Hematopoietic multipotent progenitor cell treated with erythropoietin and hydrocortisone succinate and interleukin-3 and kit ligand, for 17 days (in vitro differentiated cells): ENCODE measurements at regions not wholly inside any gene's neighbourhood (a gene's known extent, or its start where the extent isn't known, plus 50 kb on each side); places are given as distances from the start of the nearest gene placed in this dataset.

Source experiments
- DNase-seq: peaks from one replicate; pipeline ENCODE4 v3.0.0-alpha.2; 2015; ENCODE audit warnings: low spot score

- no peak for DNase-seq
These were observed 410.9 kb downstream of the EPHA4 start for GRCh38 chr2:221161186-221161585.

DNA sequence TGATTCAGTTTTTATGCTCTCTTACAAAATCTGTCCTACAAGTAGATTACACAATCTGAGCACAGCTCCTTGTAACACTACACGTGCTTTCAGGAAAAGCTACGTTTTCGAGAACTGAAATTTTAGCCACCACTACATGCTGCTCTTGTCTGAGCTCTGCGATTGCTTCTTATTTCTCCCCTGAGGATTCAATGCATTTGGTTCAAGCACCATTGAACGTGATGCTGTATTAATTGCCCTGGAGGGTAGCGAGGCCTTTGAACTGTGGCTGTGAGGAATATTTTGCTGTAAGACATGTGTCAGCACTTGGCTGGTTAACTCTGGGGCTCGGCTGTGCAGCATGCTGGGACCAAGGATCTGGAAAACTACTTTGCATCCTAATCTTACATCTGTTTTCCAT lies 405.8 kb downstream of the EPHA4 start:
- DNase-seq, result no peak

GRCh38 chr2:221167561-221167960 lies 404.5 kb downstream of the EPHA4 start:
- DNase-seq, result no peak

GRCh38 chr2:221169724-221170123 lies 402.4 kb downstream of the EPHA4 start:
- DNase-seq, result no peak

DNA sequence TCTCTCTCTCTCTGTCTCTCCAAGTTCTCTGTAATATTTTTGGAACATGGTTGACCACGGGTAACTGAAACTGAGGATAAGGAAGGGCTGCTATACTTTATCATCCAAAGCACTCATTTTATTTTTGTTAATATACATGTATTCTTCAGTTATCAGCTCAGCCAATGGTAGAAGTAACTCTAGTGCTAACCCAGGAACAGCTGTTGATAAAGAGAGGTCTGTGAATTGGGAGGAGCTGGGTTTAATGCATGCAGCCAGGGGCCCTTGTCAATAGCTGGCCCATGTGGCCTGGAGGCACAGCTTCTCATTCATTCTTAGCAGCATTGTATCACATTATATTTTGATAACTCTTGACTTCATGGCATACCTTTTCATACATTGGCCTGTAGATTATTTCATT lies 401.6 kb downstream of the EPHA4 start:
- no peak for DNase-seq

DNA sequence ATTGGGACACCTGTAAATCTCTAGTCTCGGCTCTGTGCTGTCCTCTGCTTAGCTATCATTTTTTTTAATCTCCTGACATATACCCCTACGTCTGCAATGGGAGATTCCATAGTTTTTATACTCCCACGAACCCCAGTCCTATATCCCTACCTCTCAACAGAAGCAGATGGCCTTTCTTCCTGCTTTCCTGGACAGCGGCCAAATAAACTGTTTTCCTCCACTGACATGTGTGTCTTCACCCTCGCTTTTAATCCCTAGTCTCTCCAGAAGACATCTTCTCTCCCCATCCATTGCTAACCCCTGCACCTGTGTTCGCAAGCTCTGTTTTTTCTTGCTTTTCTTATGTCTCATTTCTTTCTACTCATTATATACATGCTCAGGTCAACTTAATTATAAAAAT lies 395.4 kb downstream of the EPHA4 start:
- no peak for DNase-seq

DNA sequence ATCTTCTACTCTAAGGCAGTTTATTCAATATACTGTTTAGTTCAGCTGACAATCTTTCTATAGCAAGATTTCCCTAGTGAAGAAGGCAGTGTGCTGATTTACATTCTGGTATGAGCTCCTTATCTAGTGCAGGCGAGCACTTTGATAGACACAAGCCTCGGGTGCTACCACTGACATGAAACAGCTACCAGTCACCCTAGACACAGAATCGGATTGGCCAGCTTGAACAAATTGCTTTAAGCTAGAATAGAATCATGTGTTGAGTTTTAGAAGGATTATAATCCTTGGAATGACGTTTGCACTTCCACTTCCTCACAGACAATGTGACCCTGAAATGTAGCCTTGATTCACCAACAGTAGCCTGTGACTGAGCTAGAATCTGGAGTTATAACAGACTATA lies 394.0 kb downstream of the EPHA4 start:
- no peak for DNase-seq

GRCh38 chr2:221186873-221187272 lies 385.2 kb downstream of the EPHA4 start:
- no peak for DNase-seq

DNA sequence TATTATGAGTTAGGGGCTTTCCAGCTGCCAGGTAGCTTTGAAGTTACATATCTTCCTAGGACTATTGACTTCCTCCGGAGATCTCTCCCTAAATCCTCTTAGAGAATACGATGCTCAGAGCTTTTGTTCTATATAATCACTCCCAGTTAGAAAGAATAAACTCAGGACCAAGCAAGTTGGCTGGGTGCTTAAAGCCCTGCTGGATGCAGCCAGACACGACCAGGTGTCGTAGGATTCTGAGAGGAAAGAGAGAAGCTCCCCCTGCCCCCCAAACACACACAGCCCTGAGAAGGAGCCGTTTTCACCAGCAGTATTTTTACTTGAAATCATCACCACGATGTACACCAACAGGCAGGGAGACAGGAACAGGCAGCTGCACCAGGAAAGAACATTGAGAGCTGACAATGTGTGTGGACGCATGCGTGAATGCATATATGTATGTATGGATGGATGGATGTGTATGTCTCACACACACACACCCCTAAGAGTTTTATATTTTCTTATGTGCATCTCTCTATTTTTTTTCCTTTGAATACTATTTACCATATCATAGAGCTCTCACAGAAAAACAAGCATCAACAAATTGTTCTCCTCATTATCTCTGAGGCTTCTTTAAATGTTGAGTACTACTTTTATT lies 382.6 kb downstream of the EPHA4 start:
- DNase-seq, result no peak

DNA sequence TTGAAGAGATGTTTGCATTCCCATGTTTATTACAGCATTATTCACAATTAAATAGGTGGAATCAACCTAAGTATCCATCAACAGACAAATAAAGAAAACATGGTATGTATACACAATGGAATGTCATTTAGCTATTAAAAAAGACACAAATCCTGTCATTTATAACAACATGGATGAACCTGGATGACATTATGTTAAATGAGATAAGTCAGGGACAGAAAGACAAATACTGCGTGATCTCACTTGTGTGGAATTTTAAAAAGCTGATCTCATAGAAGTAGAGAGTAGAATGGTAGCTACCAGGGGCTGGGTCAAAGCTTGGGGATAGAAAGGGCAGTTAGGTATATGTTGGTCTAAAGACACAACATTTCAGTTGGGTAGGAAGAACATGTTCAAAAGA lies 376.3 kb downstream of the EPHA4 start:
- no peak for DNase-seq

- DNase-seq, result no peak
These were observed 374.8 kb downstream of the EPHA4 start for GRCh38 chr2:221197225-221197856.

DNA sequence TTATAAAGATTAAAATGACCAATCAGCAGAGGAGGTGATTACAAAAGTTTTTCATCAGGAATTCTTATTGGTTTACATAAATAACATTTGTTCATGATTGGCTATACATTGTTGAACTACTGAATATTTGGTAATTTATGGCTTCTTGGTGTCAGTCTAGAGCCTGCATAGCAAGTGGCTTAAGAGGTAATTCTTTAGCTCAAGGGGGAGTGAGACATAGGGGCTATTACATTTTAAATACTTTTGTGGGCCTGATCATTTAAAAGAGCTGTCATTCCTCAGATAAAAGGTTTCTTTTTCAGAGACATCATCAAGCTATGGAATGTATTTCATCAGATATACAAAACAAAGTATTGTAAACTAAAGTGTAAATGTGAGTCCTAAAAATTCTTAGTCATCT lies 373.8 kb downstream of the EPHA4 start:
- no peak for DNase-seq

DNA sequence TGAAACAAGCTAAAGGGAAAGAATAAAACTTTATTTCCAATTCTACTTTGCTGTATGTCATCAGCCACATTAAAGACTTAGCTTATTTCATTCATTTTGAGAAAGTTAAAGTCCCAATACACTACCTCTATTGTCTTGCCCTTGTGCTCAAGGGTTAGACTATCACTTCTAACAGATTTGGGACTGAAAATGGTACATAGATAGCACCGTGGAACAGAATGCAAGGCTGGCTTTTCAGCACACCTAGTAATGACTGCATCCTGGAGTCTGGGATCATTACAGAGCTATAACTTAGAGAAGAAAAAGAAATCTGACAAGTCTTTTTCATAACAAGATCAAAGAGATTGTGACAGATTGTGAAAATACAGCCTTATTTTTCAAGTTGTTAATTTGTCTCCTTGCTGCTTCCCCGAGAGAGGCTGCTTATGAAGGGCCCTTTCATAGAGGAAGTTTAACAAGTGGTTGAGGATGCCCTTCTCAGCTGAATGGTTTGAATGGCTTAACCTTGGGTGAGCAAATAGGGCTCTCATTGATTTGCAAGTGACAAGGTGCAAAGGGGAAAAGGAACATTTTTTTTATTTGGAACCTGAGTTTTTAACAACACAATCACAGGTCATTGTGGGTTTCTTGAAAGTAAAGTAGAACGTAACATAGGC lies 371.8 kb downstream of the EPHA4 start:
- DNase-seq, result no peak

DNA sequence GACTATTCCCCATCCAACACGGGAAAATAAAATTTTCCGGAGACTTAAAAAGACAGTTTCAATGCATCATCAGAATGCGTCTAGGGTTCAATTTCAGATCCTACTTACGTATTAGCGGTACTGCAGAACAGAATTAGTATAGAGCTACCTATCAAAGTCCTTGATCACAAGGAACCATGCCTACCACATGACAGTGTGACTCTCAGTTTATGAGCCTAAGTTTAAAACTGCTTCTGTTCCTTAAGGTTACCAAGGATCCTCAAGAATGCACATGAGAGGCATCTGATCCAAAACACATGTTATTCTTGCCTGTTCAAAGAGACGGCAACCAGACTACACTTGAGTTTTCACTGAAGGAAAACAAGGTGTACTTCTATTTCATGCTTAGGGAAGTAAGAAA lies 369.7 kb downstream of the EPHA4 start:
- no peak for DNase-seq

DNA sequence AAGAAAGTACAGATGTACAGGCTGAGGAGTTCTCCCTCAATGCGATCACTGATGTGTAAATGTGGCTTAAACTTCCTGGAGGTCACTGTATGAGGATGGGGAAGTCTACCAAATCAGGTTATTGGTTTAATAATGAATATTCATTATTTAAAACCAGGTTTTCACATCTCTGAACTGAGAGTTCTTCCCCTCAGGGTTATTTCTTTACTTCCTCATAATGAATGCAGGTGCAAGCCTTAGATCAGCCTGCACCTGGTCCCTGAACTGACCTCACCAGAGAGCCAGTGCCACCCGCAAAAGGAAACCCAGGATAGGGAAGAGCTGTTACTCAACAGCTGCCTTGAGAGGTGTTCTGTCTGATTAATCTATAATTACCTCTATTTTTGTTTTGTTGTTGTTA lies 369.0 kb downstream of the EPHA4 start:
- DNase-seq, result no peak

- DNase-seq, result no peak
These were observed 368.2 kb downstream of the EPHA4 start for GRCh38 chr2:221203856-221204255.

DNA sequence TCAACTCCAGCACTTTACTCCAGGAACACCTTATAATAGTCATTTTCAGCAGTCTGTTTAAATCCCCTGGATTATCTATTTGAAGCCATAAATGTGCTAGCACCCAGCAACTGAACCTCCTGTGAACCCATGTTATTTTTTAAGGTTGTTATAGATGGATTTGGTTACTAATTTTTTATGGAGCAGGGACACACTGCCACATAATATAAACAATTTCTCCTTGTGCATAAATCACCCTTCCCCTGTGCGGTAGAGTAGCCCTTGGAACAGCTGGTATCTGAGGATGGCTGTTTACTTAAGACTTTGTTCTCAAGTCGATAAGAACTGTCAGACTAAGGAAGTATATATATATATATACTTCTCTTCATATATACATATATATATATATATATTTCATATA lies 367.4 kb downstream of the EPHA4 start:
- DNase-seq, result no peak

- no peak for DNase-seq
These were observed 366.9 kb downstream of the EPHA4 start for GRCh38 chr2:221205103-221205673.

DNA sequence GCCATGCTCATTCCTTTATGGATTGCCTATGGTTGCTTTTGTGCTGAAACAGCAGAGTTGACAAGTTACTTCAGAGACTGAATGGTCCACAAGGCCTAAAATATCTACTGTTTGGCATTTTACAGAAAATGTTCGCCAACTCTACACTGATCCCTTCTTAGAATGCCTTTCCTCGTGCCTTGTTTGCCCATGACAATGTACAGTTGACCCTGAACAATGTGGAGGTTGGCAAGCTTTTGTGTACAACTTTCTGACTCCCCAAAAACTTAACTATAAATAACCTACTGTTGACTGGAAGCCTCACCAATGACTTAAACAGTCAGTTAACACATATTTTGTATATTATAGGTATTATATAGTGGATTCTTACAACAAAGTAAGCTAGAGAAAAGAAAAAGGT lies 361.4 kb downstream of the EPHA4 start:
- DNase-seq, result no peak

GRCh38 chr2:221211653-221212052 lies 360.5 kb downstream of the EPHA4 start:
- DNase-seq, result no peak

DNA sequence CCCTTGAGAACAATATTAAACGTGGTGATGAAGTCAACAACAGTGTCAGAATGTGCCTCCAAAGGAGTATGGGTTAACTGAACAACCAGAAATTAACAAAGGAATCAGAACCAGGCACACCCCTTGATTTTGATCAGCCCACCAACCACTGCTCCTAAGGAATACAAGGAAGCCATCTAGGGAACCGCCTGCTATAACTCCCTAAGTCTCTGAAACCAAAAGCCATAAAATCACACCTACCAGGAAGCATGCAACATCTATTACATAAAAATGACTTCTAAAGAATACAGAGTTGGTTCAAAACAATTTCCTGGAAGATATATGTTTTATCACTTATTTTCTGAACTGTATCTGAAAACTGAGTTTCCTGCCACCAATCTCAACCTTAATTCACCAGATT lies 360.0 kb downstream of the EPHA4 start:
- DNase-seq, result no peak

GRCh38 chr2:221215487-221215886 lies 356.6 kb downstream of the EPHA4 start:
- no peak for DNase-seq

DNA sequence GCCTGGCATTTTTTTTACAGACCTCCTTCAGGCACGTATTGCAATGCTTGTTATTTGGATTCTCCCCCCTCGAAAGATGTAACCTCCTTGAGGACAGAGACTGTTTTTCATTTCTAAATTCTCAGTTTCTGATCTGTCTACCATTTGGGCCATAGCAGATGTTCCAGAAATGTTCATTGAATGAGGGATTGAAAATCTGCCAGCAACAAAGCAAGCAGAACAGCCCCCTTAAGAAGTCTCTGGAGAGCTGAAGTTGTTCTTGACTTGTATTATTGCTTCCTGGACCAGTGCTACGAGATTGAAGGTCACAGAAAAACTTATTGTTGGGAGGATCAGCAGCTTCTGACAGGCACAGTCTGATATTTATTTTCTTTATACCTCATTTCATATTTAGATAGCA lies 355.5 kb downstream of the EPHA4 start:
- DNase-seq, result no peak
